OCI-LY1 (cell line): ENCODE measurements at regions not wholly inside any gene's neighbourhood (a gene's known extent, or its start where the extent isn't known, plus 50 kb on each side); places are given as distances from the start of the nearest gene placed in this dataset.

Experiments used
- H2AFZ ChIP-seq: fragments of 200-600 bp; sonication (generic), shearing (Covaris generic); 2 replicates; pipeline ENCODE4 v1.6.0; 2014; ENCODE audit warnings: antibody characterized with exemption, mild to moderate bottlenecking, low read length
- H3F3A ChIP-seq: fragments of 200-600 bp; sonication (generic), shearing (Covaris generic); 2 replicates; pipeline ENCODE4 v1.6.0; 2014; ENCODE audit warnings: mild to moderate bottlenecking, antibody characterized with exemption, low read length, moderate library complexity; ENCODE audit not compliant: insufficient read depth
- H3K27ac ChIP-seq: fragments of 200-600 bp; sonication (generic); 2 replicates; pipeline ENCODE4 v1.5.1; 2014; ENCODE audit warnings: low read length, mixed run types, mild to moderate bottlenecking, low read depth; ENCODE audit not compliant: poor library complexity, severe bottlenecking
- H3K27me3 ChIP-seq: fragments of 200-600 bp; sonication (generic); 2 replicates; pipeline ENCODE4 v1.6.0; 2014; ENCODE audit warnings: antibody characterized with exemption, mild to moderate bottlenecking, low read length, moderate library complexity; ENCODE audit not compliant: insufficient read depth
- H3K36me3 ChIP-seq: fragments of 200-600 bp; sonication (generic); 2 replicates; pipeline ENCODE4 v1.6.1; 2014; ENCODE audit warnings: mild to moderate bottlenecking, antibody characterized with exemption, low read length, moderate library complexity, mixed read lengths; ENCODE audit not compliant: insufficient read depth
- H3K4me1 ChIP-seq: fragments of 200-600 bp; sonication (generic); 2 replicates; pipeline ENCODE4 v1.5.1; 2014; ENCODE audit warnings: mild to moderate bottlenecking, low read length, moderate library complexity; ENCODE audit not compliant: insufficient read depth, severe bottlenecking
- H3K4me2 ChIP-seq: fragments of 200-600 bp; sonication (generic), shearing (Covaris generic); 2 replicates; pipeline ENCODE4 v1.6.1; 2014; ENCODE audit warnings: low read length
- H3K4me3 ChIP-seq: fragments of 200-600 bp; sonication (generic); 2 replicates; pipeline ENCODE4 v1.5.1; 2014; ENCODE audit warnings: low read length, low read depth, mild to moderate bottlenecking, mixed read lengths; ENCODE audit not compliant: poor library complexity, severe bottlenecking
- H3K79me2 ChIP-seq: fragments of 200-600 bp; shearing (Covaris generic); 2 replicates; pipeline ENCODE4 v1.6.1; 2016; ENCODE audit warnings: mixed run types, low read length, mixed read lengths; ENCODE audit not compliant: insufficient read depth
- H3K9ac ChIP-seq: fragments of 200-600 bp; sonication (generic), shearing (Covaris generic); 2 replicates; pipeline ENCODE4 v1.6.1; 2014; ENCODE audit warnings: mild to moderate bottlenecking, low read length, mixed read lengths
- H3K9me2 ChIP-seq: fragments of 200-600 bp; sonication (generic), shearing (Covaris generic); 2 replicates; pipeline ENCODE4 v1.6.1; 2014; ENCODE audit warnings: low read depth, mild to moderate bottlenecking, low read length, mixed read lengths
- H3K9me3 ChIP-seq: fragments of 200-600 bp; shearing (Covaris generic); 2 replicates; pipeline ENCODE4 v1.6.1; 2014; ENCODE audit warnings: low read length, mixed read lengths
- H4K20me1 ChIP-seq: fragments of 200-600 bp; sonication (generic), shearing (Covaris generic); 2 replicates; pipeline ENCODE4 v1.6.0; 2016; ENCODE audit warnings: mild to moderate bottlenecking, low read length; ENCODE audit not compliant: insufficient read depth
- EZH2 ChIP-seq: fragments of 200-600 bp; sonication (generic), shearing (Covaris generic); IDR thresholded peaks from 2 replicates; pipeline ENCODE4 v1.8.0; 2017; ENCODE audit warnings: borderline replicate concordance, mixed run types, mild to moderate bottlenecking, antibody characterized with exemption, low read length, moderate library complexity, mixed read lengths
- TF ChIP-seq, protein P1 (sequence below): fragments of 200-600 bp; sonication (generic), shearing (Covaris generic); IDR thresholded peaks from 2 replicates; pipeline ENCODE4 v1.5.1; 2017; ENCODE audit warnings: mild to moderate bottlenecking, antibody characterized with exemption, low read length, moderate library complexity, mixed read lengths

DNA sequence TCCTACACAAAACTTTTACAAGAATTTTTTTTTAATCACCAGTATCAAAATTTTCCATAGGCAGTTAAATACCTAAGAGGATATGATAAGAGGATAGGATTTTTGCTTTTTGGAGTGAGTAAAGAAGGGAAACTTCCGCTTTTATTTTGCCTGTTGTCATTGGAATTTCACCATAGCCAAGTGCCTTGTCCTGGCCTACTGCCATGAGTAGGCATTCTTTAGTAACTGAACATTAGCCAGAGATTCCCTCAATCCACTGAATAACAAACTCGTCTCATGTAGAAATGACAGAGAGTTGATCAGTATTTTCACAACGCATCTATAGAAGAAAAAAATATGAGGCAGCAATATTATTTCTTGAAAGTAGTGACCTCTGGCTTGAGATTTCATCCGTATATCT is 289.6 kb upstream of the ADAMTSL1 start:
- Histone ChIP-seq H3K9me3 (no peaks in the 10 kb centered on the region), H3K27ac (no peak overlapping the region), H3K9ac (no peak overlapping the region), H2AFZ (no peak overlapping the region), H3K79me2 (no peaks in the 10 kb centered on the region), H3F3A (no peaks in the 10 kb centered on the region), H3K4me3 (no peak overlapping the region), H3K4me1 (no peaks in the 10 kb centered on the region), H3K27me3 (no peaks in the 10 kb centered on the region), H3K9me2 (no peaks in the 10 kb centered on the region), H4K20me1 (no peaks in the 10 kb centered on the region), H3K4me2 (no peak overlapping the region), H3K36me3 (no peaks in the 10 kb centered on the region)
- no peak for TF ChIP-seq EZH2
- TF ChIP-seq, protein P1, sequence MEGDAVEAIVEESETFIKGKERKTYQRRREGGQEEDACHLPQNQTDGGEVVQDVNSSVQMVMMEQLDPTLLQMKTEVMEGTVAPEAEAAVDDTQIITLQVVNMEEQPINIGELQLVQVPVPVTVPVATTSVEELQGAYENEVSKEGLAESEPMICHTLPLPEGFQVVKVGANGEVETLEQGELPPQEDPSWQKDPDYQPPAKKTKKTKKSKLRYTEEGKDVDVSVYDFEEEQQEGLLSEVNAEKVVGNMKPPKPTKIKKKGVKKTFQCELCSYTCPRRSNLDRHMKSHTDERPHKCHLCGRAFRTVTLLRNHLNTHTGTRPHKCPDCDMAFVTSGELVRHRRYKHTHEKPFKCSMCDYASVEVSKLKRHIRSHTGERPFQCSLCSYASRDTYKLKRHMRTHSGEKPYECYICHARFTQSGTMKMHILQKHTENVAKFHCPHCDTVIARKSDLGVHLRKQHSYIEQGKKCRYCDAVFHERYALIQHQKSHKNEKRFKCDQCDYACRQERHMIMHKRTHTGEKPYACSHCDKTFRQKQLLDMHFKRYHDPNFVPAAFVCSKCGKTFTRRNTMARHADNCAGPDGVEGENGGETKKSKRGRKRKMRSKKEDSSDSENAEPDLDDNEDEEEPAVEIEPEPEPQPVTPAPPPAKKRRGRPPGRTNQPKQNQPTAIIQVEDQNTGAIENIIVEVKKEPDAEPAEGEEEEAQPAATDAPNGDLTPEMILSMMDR, result no peak

DNA sequence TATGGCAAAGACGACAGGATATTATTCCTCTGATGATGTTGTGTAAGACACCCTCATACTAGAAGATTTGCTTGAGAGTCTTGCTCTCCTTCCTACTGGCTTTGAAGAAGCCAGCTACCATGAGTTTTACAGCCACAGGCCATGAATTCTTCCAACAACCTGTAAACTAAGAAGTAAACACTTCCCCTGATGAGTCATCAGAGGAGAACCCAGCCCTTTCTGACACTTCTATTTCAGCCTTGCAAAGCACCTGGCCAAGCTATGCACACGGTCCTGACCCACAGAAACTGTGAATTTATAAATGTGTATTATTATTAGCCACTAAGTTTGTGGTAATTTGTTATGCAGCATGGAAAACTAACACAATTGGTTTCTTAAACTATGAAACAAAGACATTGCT is 288.8 kb upstream of the ADAMTSL1 start:
- no peaks in the 10 kb centered on the region for H3K9me2 ChIP-seq
- TF ChIP-seq, protein P1, result no peak
- TF ChIP-seq EZH2, result no peak
- H4K20me1 ChIP-seq, result no peaks in the 10 kb centered on the region
- H3K27ac ChIP-seq, result no peak overlapping the region
- H3F3A ChIP-seq, result no peaks in the 10 kb centered on the region
- H3K79me2 ChIP-seq, result no peaks in the 10 kb centered on the region
- H2AFZ ChIP-seq, result no peak overlapping the region
- no peaks in the 10 kb centered on the region for H3K36me3 ChIP-seq
- no peaks in the 10 kb centered on the region for H3K4me1 ChIP-seq
- no peaks in the 10 kb centered on the region for H3K9me3 ChIP-seq
- no peak overlapping the region for H3K4me2 ChIP-seq
- H3K27me3 ChIP-seq, result no peaks in the 10 kb centered on the region
- H3K9ac ChIP-seq, result no peak overlapping the region
- no peak overlapping the region for H3K4me3 ChIP-seq

DNA sequence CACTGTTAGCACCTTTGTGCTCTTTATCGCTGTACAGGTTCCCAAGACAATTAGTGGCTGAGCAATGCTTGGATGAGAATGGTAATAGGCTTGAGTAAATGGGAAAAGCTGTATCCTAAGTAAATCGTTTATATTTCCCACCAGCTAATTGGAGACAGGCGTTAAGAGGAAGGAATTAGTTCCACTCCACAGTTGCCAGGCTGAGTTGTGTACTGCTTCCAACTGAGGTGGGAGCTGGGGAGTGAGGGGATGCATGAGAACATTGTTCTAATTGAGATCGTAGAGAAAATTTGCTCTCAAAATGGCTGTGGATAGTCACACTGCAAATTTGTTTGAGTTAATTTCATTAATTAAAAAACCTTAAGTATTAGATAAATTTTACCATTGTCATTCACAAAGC is 285.0 kb upstream of the ADAMTSL1 start:
- H4K20me1 ChIP-seq, result no peaks in the 10 kb centered on the region
- no peaks in the 10 kb centered on the region for H3K4me1 ChIP-seq
- no peaks in the 10 kb centered on the region for H3K9me2 ChIP-seq
- no peaks in the 10 kb centered on the region for H3K27me3 ChIP-seq
- H3K36me3 ChIP-seq, result no peaks in the 10 kb centered on the region
- no peak overlapping the region for H2AFZ ChIP-seq
- TF ChIP-seq, protein P1, result no peak
- no peak for TF ChIP-seq EZH2
- no peak overlapping the region for H3K27ac ChIP-seq
- no peak overlapping the region for H3K9ac ChIP-seq
- no peaks in the 10 kb centered on the region for H3K79me2 ChIP-seq
- H3K9me3 ChIP-seq, result no peaks in the 10 kb centered on the region
- no peaks in the 10 kb centered on the region for H3F3A ChIP-seq
- H3K4me2 ChIP-seq, result no peak overlapping the region
- no peak overlapping the region for H3K4me3 ChIP-seq
